SK-N-SH (cell line): ENCODE measurements at regions not wholly inside any gene's neighbourhood (a gene's known extent, or its start where the extent isn't known, plus 50 kb on each side); places are given as distances from the start of the nearest gene placed in this dataset.

ENCODE experiments used
- CTCF ChIA-PET: fragments of 300-600, 350-600 bp; formaldehyde crosslinking; extraction: SDS; loops from one replicate; lab custom pipeline; 2021; lab: Yijun Ruan, JAX
- POLR2A ChIA-PET: fragments of 350-600 bp; sonication (Branson Sonifier 250); formaldehyde crosslinking; extraction: SDS; loops from one replicate; lab custom pipeline; 2020; ENCODE audit warnings: antibody characterized with exemption, inconsistent platforms; lab: Yijun Ruan, JAX
- DNase-seq: peaks from one replicate; pipeline ENCODE4 v3.0.0; 2012
- H2AFZ ChIP-seq: fragments of 200-600 bp; sonication (generic); 2 replicates; pipeline ENCODE4 v1.8.1; 2016; ENCODE audit warnings: antibody characterized with exemption, mild to moderate bottlenecking, low read depth
- H3F3A ChIP-seq: fragments of 200-600 bp; sonication (generic); replicated peaks from 2 replicates; pipeline ENCODE3; 2016; ENCODE audit warnings: antibody characterized with exemption, mild to moderate bottlenecking; ENCODE audit not compliant: insufficient read depth
- H3K27ac ChIP-seq, 2 experiments: fragments of 200-500 bp in 1 of 2; fragments of 200-600 bp in 1 of 2; sonication (Bioruptor generic) in 1 of 2; sonication (generic), shearing (Covaris generic) in 1 of 2; 2 replicates each; pipeline versions ENCODE4 v1.5.1 to v1.6.1; 2014 to 2016; ENCODE audit warnings: low read depth in 2 of 2, inconsistent platforms in 1 of 2, low read length in 1 of 2, mild to moderate bottlenecking in 1 of 2, mixed read lengths in 1 of 2
- H3K27me3 ChIP-seq: fragments of 200-600 bp; sonication (generic), shearing (Covaris generic); 2 replicates; pipeline ENCODE4 v1.6.1; 2016; ENCODE audit warnings: mixed run types; ENCODE audit not compliant: insufficient read depth
- H3K36me3 ChIP-seq, 2 experiments: fragments of 200-500 bp in 1 of 2; fragments of 200-600 bp in 1 of 2; sonication (Bioruptor generic) in 1 of 2; sonication (generic) in 1 of 2; replicated peaks in 1 of 2; 2 replicates each; pipeline versions ENCODE3 to v1.5.1; 2014 to 2016; ENCODE audit warnings: low read length in 1 of 2, mild to moderate bottlenecking in 1 of 2; ENCODE audit not compliant: insufficient read depth in 2 of 2, control insufficient read depth in 1 of 2
- H3K4me1 ChIP-seq, 2 experiments: fragments of 200-500 bp in 1 of 2; fragments of 200-600 bp in 1 of 2; sonication (Bioruptor generic) in 1 of 2; sonication (generic), shearing (Covaris generic) in 1 of 2; 2 replicates each; pipeline versions ENCODE4 v1.5.1 to v1.6.1; 2014 to 2016; ENCODE audit warnings: low read depth in 1 of 2, low read length in 1 of 2, mixed run types in 1 of 2; ENCODE audit not compliant: insufficient read depth in 2 of 2, control insufficient read depth in 1 of 2
- H3K4me2 ChIP-seq: fragments of 200-600 bp; sonication (generic), shearing (Covaris generic); 2 replicates; pipeline ENCODE4 v1.6.1; 2017; ENCODE audit warnings: mixed run types
- H3K4me3 ChIP-seq, 2 experiments: fragments of 200-500 bp in 1 of 2; fragments of 200-600 bp in 1 of 2; sonication (Bioruptor generic) in 1 of 2; sonication (generic), shearing (Covaris generic) in 1 of 2; 2 replicates each; pipeline versions ENCODE4 v1.5.1 to v1.8.1; 2014 to 2016; ENCODE audit warnings: low read depth in 2 of 2, inconsistent platforms in 1 of 2, low read length in 1 of 2, mild to moderate bottlenecking in 1 of 2, mixed read lengths in 1 of 2, moderate library complexity in 1 of 2
- H3K79me2 ChIP-seq: fragments of 200-600 bp; sonication (generic); 2 replicates; pipeline ENCODE4 v1.8.1; 2017; ENCODE audit warnings: mild to moderate bottlenecking; ENCODE audit not compliant: insufficient read depth
- H3K9ac ChIP-seq: fragments of 200-600 bp; sonication (generic); 2 replicates; pipeline ENCODE4 v1.6.1; 2017; ENCODE audit warnings: mixed run types
- H3K9me2 ChIP-seq: fragments of 200-600 bp; sonication (generic); 2 replicates; pipeline ENCODE4 v1.6.1; 2017; ENCODE audit warnings: mixed run types
- H3K9me3 ChIP-seq: fragments of 200-600 bp; sonication (generic); 2 replicates; pipeline ENCODE4 v1.6.1; 2017; ENCODE audit warnings: mixed run types, mild to moderate bottlenecking, moderate library complexity
- H4K20me1 ChIP-seq: fragments of 200-600 bp; sonication (generic); 2 replicates; pipeline ENCODE4 v1.6.1; 2017; ENCODE audit warnings: mild to moderate bottlenecking, mixed run types; ENCODE audit not compliant: insufficient read depth
- EP300 ChIP-seq, 2 experiments: IDR thresholded peaks; 2 replicates each; pipeline versions ENCODE4 v1.4.0 to v1.6.1; 2012; ENCODE audit warnings: borderline replicate concordance in 1 of 2, low read depth in 1 of 2, low read length in 1 of 2
- EZH2phosphoT487 ChIP-seq: fragments of 200-600 bp; sonication (generic); IDR thresholded peaks from 2 replicates; pipeline ENCODE4 v1.6.1; 2017; ENCODE audit warnings: low read depth, mixed run types, mild to moderate bottlenecking, antibody characterized with exemption, moderate library complexity, borderline replicate concordance
- FOSL2 ChIP-seq: IDR thresholded peaks from 2 replicates; pipeline ENCODE4 v1.4.0; 2012; ENCODE audit warnings: low read depth, mild to moderate bottlenecking, moderate library complexity, borderline replicate concordance
- FOXM1 ChIP-seq: IDR thresholded peaks from 2 replicates; pipeline ENCODE4 v1.4.0; 2012; ENCODE audit warnings: low read depth, mild to moderate bottlenecking
- GATA2 ChIP-seq: sonication (generic); formaldehyde crosslinking; IDR thresholded peaks from 2 replicates; pipeline ENCODE4 v1.5.0; 2020; ENCODE audit warnings: mild to moderate bottlenecking, missing genetic modification reagents
- NFIC ChIP-seq: IDR thresholded peaks from 2 replicates; pipeline ENCODE4 v1.4.0; 2012; ENCODE audit warnings: borderline replicate concordance
- POLR2AphosphoS5 ChIP-seq: IDR thresholded peaks from 2 replicates; pipeline ENCODE4 v1.6.1; 2012; ENCODE audit warnings: low read depth, low read length
- RAD21 ChIP-seq: IDR thresholded peaks from 2 replicates; pipeline ENCODE4 v1.6.1; 2012; ENCODE audit warnings: mild to moderate bottlenecking, low read length
- RCOR1 ChIP-seq: fragments of 150-350 bp; IDR thresholded peaks from 2 replicates; pipeline ENCODE4 v1.6.1; 2017; ENCODE audit warnings: antibody characterized with exemption, low read length
- RXRA ChIP-seq: IDR thresholded peaks from 2 replicates; pipeline ENCODE4 v1.4.0; 2012; ENCODE audit warnings: low read depth, mild to moderate bottlenecking, borderline replicate concordance
- SIN3A ChIP-seq: IDR thresholded peaks from 2 replicates; pipeline ENCODE4 v1.6.1; 2012; ENCODE audit warnings: low read depth, mild to moderate bottlenecking, low read length, moderate library complexity, borderline replicate concordance
- SMC3 ChIP-seq: IDR thresholded peaks from 2 replicates; pipeline ENCODE4 v1.6.1; 2012; ENCODE audit warnings: low read depth, low read length, improper control_type of control experiment
- TAF1 ChIP-seq: IDR thresholded peaks from 2 replicates; pipeline ENCODE4 v1.6.1; 2012; ENCODE audit warnings: low read depth, mild to moderate bottlenecking, low read length, moderate library complexity, borderline replicate concordance
- TCF12 ChIP-seq: IDR thresholded peaks from 2 replicates; pipeline ENCODE4 v1.4.0; 2012
- WGBS: methylation state at CpG from one replicate; pipeline ENCODE4 v1.1.6; 2017; ENCODE audit warnings: low lambda C conversion rate; 5-methylcytosine and 5-hydroxymethylcytosine counted together
- TF ChIP-seq, protein P1 (sequence below): fragments of 200-600 bp; sonication (generic); IDR thresholded peaks from 2 replicates; pipeline ENCODE4 v1.6.1; 2017; ENCODE audit warnings: antibody characterized with exemption, mild to moderate bottlenecking, moderate library complexity
- TF ChIP-seq, protein P2 (sequence below): IDR thresholded peaks from 2 replicates; pipeline ENCODE4 v1.4.0; 2012; ENCODE audit warnings: low read depth, borderline replicate concordance
- TF ChIP-seq, protein P3 (sequence below): fragments of 150-350 bp; IDR thresholded peaks from 2 replicates; pipeline ENCODE4 v1.6.1; 2017; ENCODE audit warnings: antibody characterized with exemption, low read length, low read depth, borderline replicate concordance
- TF ChIP-seq, protein P4 (sequence below): IDR thresholded peaks from 2 replicates; pipeline ENCODE4 v1.4.0; 2012; ENCODE audit warnings: low read depth

DNA sequence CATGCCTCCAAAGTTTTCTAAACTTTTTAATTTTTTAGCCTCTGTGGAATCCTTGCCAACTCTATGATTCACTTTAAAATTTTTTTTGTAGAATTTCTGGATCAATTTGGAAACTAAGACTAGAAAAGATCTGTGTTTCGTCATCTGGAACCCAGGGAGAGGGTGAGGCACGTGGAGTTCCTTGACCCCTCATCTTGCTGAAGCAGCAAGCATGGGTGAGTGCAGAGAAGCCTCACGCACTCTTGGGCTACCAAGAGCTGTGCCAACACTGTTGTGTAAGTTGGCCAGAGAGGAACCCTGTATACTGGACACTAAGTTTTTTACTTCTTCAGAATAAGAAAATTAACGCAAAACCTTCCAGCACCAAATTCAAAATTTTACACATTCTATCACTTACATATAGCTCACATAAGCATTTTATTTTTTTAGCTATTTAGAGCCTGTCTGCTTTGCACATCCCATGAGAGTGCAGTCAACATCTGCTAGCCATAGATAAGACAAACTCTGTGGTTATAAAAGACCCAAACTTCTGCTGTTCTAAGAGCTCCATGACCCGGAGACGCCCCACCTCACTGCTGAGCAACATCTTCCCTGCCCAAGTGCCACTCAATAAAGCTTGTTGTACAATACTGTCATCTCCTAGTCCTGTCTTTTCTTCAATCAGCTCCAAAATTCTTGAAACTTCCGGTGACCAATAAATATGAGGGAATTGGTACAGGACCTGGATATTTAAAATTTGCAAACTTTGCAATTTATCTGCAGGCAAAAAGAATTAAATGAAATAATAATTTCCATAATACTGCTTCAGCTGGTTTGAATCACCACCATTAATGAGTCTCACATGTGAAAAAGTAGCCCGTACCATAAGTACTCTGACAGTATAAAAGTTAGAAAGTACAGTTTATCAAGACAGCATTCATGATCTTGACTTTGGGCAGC is 69.7 kb upstream of the ADCY2 start:
- Histone ChIP-seq H3K36me3 (no peaks in the 10 kb centered on the region), H3K27me3 (no peaks in the 10 kb centered on the region; the same call in 1 of the 2 replicates), H4K20me1 (no peaks in the 10 kb centered on the region), H3K79me2 (no peaks in the 10 kb centered on the region), H3K9me2 (no peaks in the 10 kb centered on the region), H3K4me1 (peaks cover 0 to 6% of the 10 kb centered on the region in 2 experiments; a peak in 1 of 4 replicates), H3K9me3 (no peaks in the 10 kb centered on the region), H3K4me2 (no peak overlapping the region), H3F3A (peaks cover 4% of the 10 kb centered on the region), H3K27ac (no peak overlapping the region), H3K9ac (no peak overlapping the region), H2AFZ (no peak overlapping the region), H3K4me3 (no peak overlapping the region)
- no peak for DNase-seq
- TF ChIP-seq SMC3 (no peak), TCF12 (no peak), RXRA (no peak), NFIC (no peak), FOXM1 (no peak), RAD21 (no peak), TAF1 (no peak), POLR2AphosphoS5 (no peak)
- TF ChIP-seq, protein P1, sequence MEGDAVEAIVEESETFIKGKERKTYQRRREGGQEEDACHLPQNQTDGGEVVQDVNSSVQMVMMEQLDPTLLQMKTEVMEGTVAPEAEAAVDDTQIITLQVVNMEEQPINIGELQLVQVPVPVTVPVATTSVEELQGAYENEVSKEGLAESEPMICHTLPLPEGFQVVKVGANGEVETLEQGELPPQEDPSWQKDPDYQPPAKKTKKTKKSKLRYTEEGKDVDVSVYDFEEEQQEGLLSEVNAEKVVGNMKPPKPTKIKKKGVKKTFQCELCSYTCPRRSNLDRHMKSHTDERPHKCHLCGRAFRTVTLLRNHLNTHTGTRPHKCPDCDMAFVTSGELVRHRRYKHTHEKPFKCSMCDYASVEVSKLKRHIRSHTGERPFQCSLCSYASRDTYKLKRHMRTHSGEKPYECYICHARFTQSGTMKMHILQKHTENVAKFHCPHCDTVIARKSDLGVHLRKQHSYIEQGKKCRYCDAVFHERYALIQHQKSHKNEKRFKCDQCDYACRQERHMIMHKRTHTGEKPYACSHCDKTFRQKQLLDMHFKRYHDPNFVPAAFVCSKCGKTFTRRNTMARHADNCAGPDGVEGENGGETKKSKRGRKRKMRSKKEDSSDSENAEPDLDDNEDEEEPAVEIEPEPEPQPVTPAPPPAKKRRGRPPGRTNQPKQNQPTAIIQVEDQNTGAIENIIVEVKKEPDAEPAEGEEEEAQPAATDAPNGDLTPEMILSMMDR, result no peak
- TF ChIP-seq, protein P2, sequence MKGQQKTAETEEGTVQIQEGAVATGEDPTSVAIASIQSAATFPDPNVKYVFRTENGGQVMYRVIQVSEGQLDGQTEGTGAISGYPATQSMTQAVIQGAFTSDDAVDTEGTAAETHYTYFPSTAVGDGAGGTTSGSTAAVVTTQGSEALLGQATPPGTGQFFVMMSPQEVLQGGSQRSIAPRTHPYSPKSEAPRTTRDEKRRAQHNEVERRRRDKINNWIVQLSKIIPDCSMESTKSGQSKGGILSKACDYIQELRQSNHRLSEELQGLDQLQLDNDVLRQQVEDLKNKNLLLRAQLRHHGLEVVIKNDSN, result no peak
- WGBS, result 7% methylated on average over 8 of the region's 8 CpGs
- POLR2A ChIA-PET, result no interaction called here
- CTCF ChIA-PET, result no interaction called here

DNA sequence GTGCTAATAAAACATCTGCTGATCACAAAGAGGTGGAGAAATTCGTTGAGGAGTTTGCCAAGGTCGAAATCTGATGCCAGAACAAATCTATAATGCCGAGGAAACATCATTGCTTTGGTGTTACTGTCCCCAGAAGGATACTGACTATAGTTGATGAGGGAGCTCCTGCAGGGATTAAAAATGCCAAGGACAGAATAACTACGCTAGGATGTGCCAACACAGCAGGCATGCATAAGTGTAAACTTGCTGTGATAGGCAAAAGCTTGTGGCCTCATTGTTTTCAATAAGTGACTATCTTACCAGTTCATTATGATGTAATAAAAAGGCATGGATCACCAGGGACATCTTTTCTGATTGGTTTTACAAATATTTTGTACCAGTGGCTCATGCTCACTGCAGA is 66.8 kb upstream of the ADCY2 start:
- Histone ChIP-seq H3K36me3 (no peaks in the 10 kb centered on the region), H3K9me3 (no peaks in the 10 kb centered on the region), H3K27ac (no peak overlapping the region), H3K79me2 (no peaks in the 10 kb centered on the region), H3K4me2 (no peak overlapping the region), H3K27me3 (peaks cover 3% of the 10 kb centered on the region; the same call in 1 of the 2 replicates), H2AFZ (no peak overlapping the region), H4K20me1 (no peaks in the 10 kb centered on the region), H3K4me1 (no peaks in the 10 kb centered on the region), H3K4me3 (no peak overlapping the region), H3K9ac (no peak overlapping the region), H3K9me2 (no peaks in the 10 kb centered on the region), H3F3A (no peaks in the 10 kb centered on the region)
- no peak for DNase-seq
- 2% methylated on average over 4 of the region's 4 CpGs for WGBS
- ChIA-PET CTCF (no interaction called here), POLR2A (no interaction called here)
- TF ChIP-seq RXRA (no peak), TAF1 (no peak), RAD21 (no peak), GATA2 (CRISPR knock-in tag) (no peak), EP300 (IDR thresholded peaks at IDR 0.05; ENCODE audit: borderline replicate concordance in 1 of 2, low read depth in 1 of 2, low read length in 1 of 2) (no peak), SIN3A (no peak), EZH2phosphoT487 (no peak), FOSL2 (no peak), TCF12 (no peak), RCOR1 (no peak)
- TF ChIP-seq, protein P1, result no peak
- TF ChIP-seq, protein P3, sequence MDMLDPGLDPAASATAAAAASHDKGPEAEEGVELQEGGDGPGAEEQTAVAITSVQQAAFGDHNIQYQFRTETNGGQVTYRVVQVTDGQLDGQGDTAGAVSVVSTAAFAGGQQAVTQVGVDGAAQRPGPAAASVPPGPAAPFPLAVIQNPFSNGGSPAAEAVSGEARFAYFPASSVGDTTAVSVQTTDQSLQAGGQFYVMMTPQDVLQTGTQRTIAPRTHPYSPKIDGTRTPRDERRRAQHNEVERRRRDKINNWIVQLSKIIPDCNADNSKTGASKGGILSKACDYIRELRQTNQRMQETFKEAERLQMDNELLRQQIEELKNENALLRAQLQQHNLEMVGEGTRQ, result no peak
- TF ChIP-seq, protein P2, result no peak
- TF ChIP-seq, protein P4, sequence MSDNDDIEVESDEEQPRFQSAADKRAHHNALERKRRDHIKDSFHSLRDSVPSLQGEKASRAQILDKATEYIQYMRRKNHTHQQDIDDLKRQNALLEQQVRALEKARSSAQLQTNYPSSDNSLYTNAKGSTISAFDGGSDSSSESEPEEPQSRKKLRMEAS, result no peak
